ENCODE measurements at regions not wholly inside any gene's neighbourhood (a gene's known extent, or its start where the extent isn't known, plus 50 kb on each side); places are given as distances from the start of the nearest gene placed in this dataset.
"Not testable (repeated sequence)": the region's sequence is repeated elsewhere in the genome, so short reads cannot be mapped to it uniquely, and the experiment has no call there.

- H3K4me3 Mint-ChIP-seq, result no peak overlapping the region
- no peaks in the 10 kb centered on the region for H3K9me3 Mint-ChIP-seq
- no peak overlapping the region for H3K27ac Mint-ChIP-seq
- H3K36me3 Mint-ChIP-seq, result no peaks in the 10 kb centered on the region
- no peaks in the 10 kb centered on the region for H3K4me1 Mint-ChIP-seq
- no peak for ATAC-seq
- peaks cover 10% of the 10 kb centered on the region for H3K27me3 Mint-ChIP-seq
Observed at GRCh38 chr13:21883713-21884112, 212.8 kb downstream of the FGF9 start.

GRCh38 chr13:21884299-21884909 is 213.5 kb downstream of the FGF9 start:
- no peak for ATAC-seq
- no peak overlapping the region for H3K27ac Mint-ChIP-seq
- no peaks in the 10 kb centered on the region for H3K4me1 Mint-ChIP-seq

GRCh38 chr13:21884965-21885567 is 214.2 kb downstream of the FGF9 start:
- ATAC-seq, result no peak
- Mint-ChIP-seq H3K9me3 (no peaks in the 10 kb centered on the region), H3K36me3 (no peaks in the 10 kb centered on the region), H3K4me1 (no peaks in the 10 kb centered on the region), H3K27ac (no peak overlapping the region), H3K4me3 (no peak overlapping the region), H3K27me3 (peaks cover 10% of the 10 kb centered on the region)

More at GRCh38 chr13:21884299-21884909, 213.5 kb downstream of the FGF9 start:
- H3K36me3 Mint-ChIP-seq, result no peaks in the 10 kb centered on the region
- H3K4me3 Mint-ChIP-seq, result no peak overlapping the region
- H3K27me3 Mint-ChIP-seq, result peaks cover 10% of the 10 kb centered on the region
- H3K9me3 Mint-ChIP-seq, result no peaks in the 10 kb centered on the region

- H3K27ac Mint-ChIP-seq, result no peak overlapping the region
- no peaks in the 10 kb centered on the region for H3K36me3 Mint-ChIP-seq
- no peaks in the 10 kb centered on the region for H3K9me3 Mint-ChIP-seq
- ATAC-seq, result no peak
- no peaks in the 10 kb centered on the region for H3K4me1 Mint-ChIP-seq
- H3K4me3 Mint-ChIP-seq, result no peak overlapping the region
- H3K27me3 Mint-ChIP-seq, result peaks cover 10% of the 10 kb centered on the region
Observed at GRCh38 chr13:21885714-21886224, 214.9 kb downstream of the FGF9 start.

GRCh38 chr13:21889651-21890050 is 218.8 kb downstream of the FGF9 start:
- ATAC-seq, result no peak
- Mint-ChIP-seq H3K4me1 (no peaks in the 10 kb centered on the region), H3K36me3 (no peaks in the 10 kb centered on the region), H3K27ac (no peak overlapping the region), H3K27me3 (peaks cover 10% of the 10 kb centered on the region), H3K4me3 (no peak overlapping the region), H3K9me3 (no peaks in the 10 kb centered on the region)

- not testable (repeated sequence) for H3K4me1 Mint-ChIP-seq, ATAC-seq, H3K36me3 Mint-ChIP-seq, H3K9me3 Mint-ChIP-seq, H3K27me3 Mint-ChIP-seq, H3K27ac Mint-ChIP-seq, H3K4me3 Mint-ChIP-seq
Observed at GRCh38 chr13:21890220-21890619, 219.3 kb downstream of the FGF9 start.

GRCh38 chr13:21894091-21894490 is 223.2 kb downstream of the FGF9 start:
- no peak for ATAC-seq
- Mint-ChIP-seq H3K27me3 (no peaks in the 10 kb centered on the region), H3K36me3 (no peaks in the 10 kb centered on the region), H3K4me1 (no peaks in the 10 kb centered on the region), H3K4me3 (no peak overlapping the region), H3K27ac (no peak overlapping the region), H3K9me3 (no peaks in the 10 kb centered on the region)

GRCh38 chr13:21894703-21895699 is 224.1 kb downstream of the FGF9 start:
- Mint-ChIP-seq H3K9me3 (no peaks in the 10 kb centered on the region), H3K4me3 (no peak overlapping the region), H3K4me1 (no peaks in the 10 kb centered on the region), H3K27me3 (no peaks in the 10 kb centered on the region), H3K27ac (no peak overlapping the region), H3K36me3 (no peaks in the 10 kb centered on the region)
- ATAC-seq, result no peak

GRCh38 chr13:21895779-21896178 is 224.9 kb downstream of the FGF9 start:
- Mint-ChIP-seq H3K27ac (no peak overlapping the region), H3K4me3 (no peak overlapping the region), H3K27me3 (no peaks in the 10 kb centered on the region), H3K9me3 (no peaks in the 10 kb centered on the region), H3K4me1 (no peaks in the 10 kb centered on the region), H3K36me3 (no peaks in the 10 kb centered on the region)
- no peak for ATAC-seq

GRCh38 chr13:21897161-21897560 is 226.3 kb downstream of the FGF9 start:
- H3K4me3 Mint-ChIP-seq, result no peak overlapping the region
- no peak overlapping the region for H3K27ac Mint-ChIP-seq
- no peaks in the 10 kb centered on the region for H3K27me3 Mint-ChIP-seq
- H3K9me3 Mint-ChIP-seq, result no peaks in the 10 kb centered on the region
- ATAC-seq, result no peak
- H3K36me3 Mint-ChIP-seq, result no peaks in the 10 kb centered on the region
- no peaks in the 10 kb centered on the region for H3K4me1 Mint-ChIP-seq

- Mint-ChIP-seq H3K36me3 (no peaks in the 10 kb centered on the region), H3K4me3 (no peak overlapping the region), H3K27me3 (no peaks in the 10 kb centered on the region), H3K4me1 (no peaks in the 10 kb centered on the region), H3K27ac (no peak overlapping the region), H3K9me3 (no peaks in the 10 kb centered on the region)
- ATAC-seq, result no peak
Observed at GRCh38 chr13:21898459-21898858, 227.6 kb downstream of the FGF9 start.

GRCh38 chr13:21898945-21899344 is 228.1 kb downstream of the FGF9 start:
- Mint-ChIP-seq H3K4me3 (no peak overlapping the region), H3K36me3 (no peaks in the 10 kb centered on the region), H3K27me3 (no peaks in the 10 kb centered on the region), H3K27ac (no peak overlapping the region), H3K9me3 (no peaks in the 10 kb centered on the region), H3K4me1 (no peaks in the 10 kb centered on the region)
- no peak for ATAC-seq

- Mint-ChIP-seq H3K4me3 (no peak overlapping the region), H3K27me3 (no peaks in the 10 kb centered on the region), H3K27ac (no peak overlapping the region), H3K9me3 (no peaks in the 10 kb centered on the region), H3K4me1 (no peaks in the 10 kb centered on the region), H3K36me3 (no peaks in the 10 kb centered on the region)
- no peak for ATAC-seq
Observed at GRCh38 chr13:21901336-21901735, 230.5 kb downstream of the FGF9 start.

GRCh38 chr13:21901811-21902708 is 231.2 kb downstream of the FGF9 start:
- H3K4me1 Mint-ChIP-seq, result no peaks in the 10 kb centered on the region

GRCh38 chr13:21902709-21903098 is 231.8 kb downstream of the FGF9 start:
- no peaks in the 10 kb centered on the region for H3K4me1 Mint-ChIP-seq
- no peaks in the 10 kb centered on the region for H3K9me3 Mint-ChIP-seq
- no peaks in the 10 kb centered on the region for H3K27me3 Mint-ChIP-seq
- H3K36me3 Mint-ChIP-seq, result no peaks in the 10 kb centered on the region
- no peak for ATAC-seq
- H3K27ac Mint-ChIP-seq, result no peak overlapping the region
- H3K4me3 Mint-ChIP-seq, result no peak overlapping the region

More at GRCh38 chr13:21901811-21902708, 231.2 kb downstream of the FGF9 start:
- H3K9me3 Mint-ChIP-seq, result no peaks in the 10 kb centered on the region
- ATAC-seq, result no peak
- no peaks in the 10 kb centered on the region for H3K36me3 Mint-ChIP-seq
- no peak overlapping the region for H3K27ac Mint-ChIP-seq
- H3K27me3 Mint-ChIP-seq, result no peaks in the 10 kb centered on the region
- no peak overlapping the region for H3K4me3 Mint-ChIP-seq
